NCI-H2107 treated with DMSO at 0.1 percent for 48 hours (cell line): ENCODE measurements at regions not wholly inside any gene's neighbourhood (a gene's known extent, or its start where the extent isn't known, plus 50 kb on each side); places are given as distances from the start of the nearest gene placed in this dataset.

ENCODE experiments used
- DNase-seq: peaks from one replicate; lab custom pipeline; 2025; ENCODE audit not compliant: unreplicated experiment; lab: John Stamatoyannopoulos, UW

- no peak for DNase-seq
These were observed 141.5 kb upstream of the PDE10A start for GRCh38 chr6:165804331-165805066.

- DNase-seq = no peak
These were observed 137.3 kb upstream of the PDE10A start for GRCh38 chr6:165800337-165800736.

GRCh38 chr6:165799391-165800153 is 136.5 kb upstream of the PDE10A start:
- no peak for DNase-seq

- no peak for DNase-seq
These were observed 135.9 kb upstream of the PDE10A start for GRCh38 chr6:165798991-165799390.

GRCh38 chr6:165794179-165794601 is 131.1 kb upstream of the PDE10A start:
- no peak for DNase-seq

GRCh38 chr6:165793287-165793825 is 130.3 kb upstream of the PDE10A start:
- no peak for DNase-seq

GRCh38 chr6:165791876-165792437 is 128.9 kb upstream of the PDE10A start:
- DNase-seq = no peak

GRCh38 chr6:165791306-165791705 is 128.3 kb upstream of the PDE10A start:
- no peak for DNase-seq

- DNase-seq = no peak
These were observed 119.8 kb upstream of the PDE10A start for GRCh38 chr6:165782812-165783211.

GRCh38 chr6:165782134-165782533 is 119.1 kb upstream of the PDE10A start:
- DNase-seq = no peak

- no peak for DNase-seq
These were observed 114.6 kb upstream of the PDE10A start for GRCh38 chr6:165777680-165778079.

GRCh38 chr6:165776691-165777090 is 113.7 kb upstream of the PDE10A start:
- DNase-seq = no peak

- DNase-seq = no peak
These were observed 112.7 kb upstream of the PDE10A start for GRCh38 chr6:165775721-165776120.

GRCh38 chr6:165774903-165775601 is 112.0 kb upstream of the PDE10A start:
- peak; percentile 20 for DNase-seq

GRCh38 chr6:165770397-165771082 is 107.5 kb upstream of the PDE10A start:
- no peak for DNase-seq

- no peak for DNase-seq
These were observed 106.8 kb upstream of the PDE10A start for GRCh38 chr6:165769884-165770283.

GRCh38 chr6:165769401-165769800 is 106.4 kb upstream of the PDE10A start:
- DNase-seq = no peak

- no peak for DNase-seq
These were observed 105.9 kb upstream of the PDE10A start for GRCh38 chr6:165768961-165769360.

- DNase-seq = no peak
These were observed 104.2 kb upstream of the PDE10A start for GRCh38 chr6:165767228-165767627.

- DNase-seq = no peak
These were observed 103.4 kb upstream of the PDE10A start for GRCh38 chr6:165766457-165766856.

GRCh38 chr6:165766026-165766425 is 103.0 kb upstream of the PDE10A start:
- no peak for DNase-seq
